ENCODE measurements at regions not wholly inside any gene's neighbourhood (a gene's known extent, or its start where the extent isn't known, plus 50 kb on each side); places are given as distances from the start of the nearest gene placed in this dataset.

DNA sequence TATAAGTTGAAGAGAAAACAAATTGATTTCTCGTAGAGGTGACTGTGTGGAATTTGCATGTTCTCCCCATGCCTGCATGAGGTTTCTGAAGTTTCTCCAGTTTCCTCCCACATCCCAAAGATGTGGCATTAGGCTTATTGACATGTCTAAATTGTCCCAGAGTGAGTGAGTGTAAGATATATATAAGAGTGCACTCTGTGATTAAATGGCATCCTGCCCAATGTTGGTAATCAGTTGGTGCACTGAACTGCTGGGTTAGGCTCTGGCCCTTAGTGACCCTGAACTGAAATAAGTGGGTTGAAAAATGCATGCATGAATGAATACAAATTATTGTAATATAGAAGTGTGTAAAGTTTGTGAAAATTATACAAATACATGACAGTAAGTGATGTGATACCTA lies 1106.5 kb downstream of the TECRL start:
- intact Hi-C loops (cut with DNase I), result no loop called here
- TF ChIP-seq CTCF (IDR thresholded peaks at IDR 0.05) (no peak), POLR2A (IDR thresholded peaks at IDR 0.05) (no peak), POLR2AphosphoS5 (IDR thresholded peaks at IDR 0.05) (no peak)
- Histone ChIP-seq H3K27me3 (replicated peaks; ENCODE audit: insufficient read depth) (no peaks in the 10 kb centered on the region), H3K4me1 (replicated peaks) (no peaks in the 10 kb centered on the region), H3K4me3 (no peak overlapping the region), H3K27ac (no peak overlapping the region), H3K36me3 (no peaks in the 10 kb centered on the region), H3K9me3 (no peaks in the 10 kb centered on the region)
- no peak for DNase-seq (ENCODE audit: low spot score)
- WGBS, result 90% methylated on average over 1 of the region's 1 CpG

DNA sequence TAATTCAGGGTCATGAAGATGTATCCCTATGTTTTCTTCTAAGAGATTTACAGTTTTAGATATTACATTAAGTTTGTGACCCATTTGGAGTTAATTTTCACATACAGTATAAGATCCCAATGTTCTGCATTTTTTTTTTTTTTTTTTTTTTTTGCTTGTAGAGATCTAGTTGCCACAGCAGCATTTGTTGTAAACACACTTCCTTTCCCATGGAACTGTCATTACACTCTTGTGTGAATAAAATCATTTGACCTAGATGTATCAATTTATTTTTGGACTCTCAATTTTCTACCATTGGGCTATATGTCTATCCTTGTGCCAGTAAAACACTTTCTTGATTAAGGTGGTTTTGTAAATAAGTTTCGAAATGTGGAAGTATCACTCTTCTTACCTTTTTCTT lies 1107.2 kb downstream of the TECRL start:
- WGBS, result 90% methylated on average over 1 of the region's 1 CpG
- Histone ChIP-seq H3K4me3 (no peak overlapping the region), H3K36me3 (no peaks in the 10 kb centered on the region), H3K4me1 (replicated peaks) (no peaks in the 10 kb centered on the region), H3K9me3 (no peaks in the 10 kb centered on the region), H3K27ac (no peak overlapping the region), H3K27me3 (replicated peaks; ENCODE audit: insufficient read depth) (no peaks in the 10 kb centered on the region)
- DNase-seq (ENCODE audit: low spot score), result no peak
- TF ChIP-seq CTCF (IDR thresholded peaks at IDR 0.05) (no peak), POLR2A (IDR thresholded peaks at IDR 0.05) (no peak), POLR2AphosphoS5 (IDR thresholded peaks at IDR 0.05) (no peak)
- intact Hi-C loops (cut with DNase I), result no loop called here

DNA sequence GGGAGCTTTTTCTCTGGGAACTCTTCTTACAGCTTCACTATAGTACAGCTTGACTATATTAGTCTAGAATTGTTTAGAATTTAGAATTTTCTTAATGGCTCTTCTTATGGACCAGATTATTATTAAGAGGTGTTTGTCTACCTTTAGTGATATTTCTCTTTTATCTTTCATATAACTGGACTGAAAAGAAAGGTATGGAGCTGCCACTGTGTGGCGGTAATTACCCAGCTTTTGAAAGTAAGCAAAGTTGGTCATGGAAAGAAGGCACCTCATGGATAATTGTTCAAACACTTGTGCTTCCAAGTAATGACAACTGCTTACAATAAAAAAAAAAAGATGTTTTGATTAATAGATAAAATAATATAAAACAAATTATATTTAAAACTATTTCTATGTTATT lies 1112.5 kb downstream of the TECRL start:
- DNase-seq (ENCODE audit: low spot score), result no peak

DNA sequence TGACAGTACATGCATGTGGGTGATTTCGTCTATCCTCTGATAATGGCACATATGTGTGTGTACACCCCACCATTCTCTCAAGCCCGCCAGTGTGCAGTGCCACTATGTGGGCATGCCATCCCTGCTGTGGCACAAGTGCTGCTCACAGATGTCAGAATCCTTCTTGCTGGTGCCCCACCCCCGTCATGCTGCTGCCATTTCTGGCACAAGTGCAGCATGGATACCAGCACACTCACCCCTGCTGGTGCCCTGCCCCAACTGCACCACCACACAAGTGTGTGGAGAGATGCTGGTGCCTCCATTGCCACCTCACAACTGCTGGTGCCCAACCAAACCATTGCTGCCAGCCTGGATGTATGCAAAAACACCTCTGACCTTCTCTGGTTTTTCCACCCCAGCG lies 1133.8 kb downstream of the TECRL start:
- Histone ChIP-seq H3K9me3 (no peaks in the 10 kb centered on the region), H3K27me3 (replicated peaks; ENCODE audit: insufficient read depth) (no peaks in the 10 kb centered on the region), H3K27ac (no peak overlapping the region), H3K4me1 (replicated peaks) (no peaks in the 10 kb centered on the region), H3K36me3 (no peaks in the 10 kb centered on the region), H3K4me3 (no peak overlapping the region)
- no peak for DNase-seq (ENCODE audit: low spot score)
- intact Hi-C loops (cut with DNase I), result no loop called here
- TF ChIP-seq POLR2AphosphoS5 (IDR thresholded peaks at IDR 0.05), result no peak
- TF ChIP-seq CTCF (IDR thresholded peaks at IDR 0.05), result no peak
- TF ChIP-seq POLR2A (IDR thresholded peaks at IDR 0.05), result no peak
- 94% methylated on average over 4 of the region's 4 CpGs for WGBS

More for the DNA sequence above, 1112.5 kb downstream of the TECRL start:
- Histone ChIP-seq H3K9me3 (no peaks in the 10 kb centered on the region), H3K27ac (no peak overlapping the region), H3K27me3 (replicated peaks; ENCODE audit: insufficient read depth) (no peaks in the 10 kb centered on the region), H3K4me3 (no peak overlapping the region), H3K36me3 (no peaks in the 10 kb centered on the region), H3K4me1 (replicated peaks) (no peaks in the 10 kb centered on the region)
- 36% methylated on average over 1 of the region's 1 CpG for WGBS
- intact Hi-C loops (cut with DNase I), result no loop called here
- no peak for TF ChIP-seq POLR2AphosphoS5 (IDR thresholded peaks at IDR 0.05)
- no peak for TF ChIP-seq POLR2A (IDR thresholded peaks at IDR 0.05)
- TF ChIP-seq CTCF (IDR thresholded peaks at IDR 0.05), result no peak

DNA sequence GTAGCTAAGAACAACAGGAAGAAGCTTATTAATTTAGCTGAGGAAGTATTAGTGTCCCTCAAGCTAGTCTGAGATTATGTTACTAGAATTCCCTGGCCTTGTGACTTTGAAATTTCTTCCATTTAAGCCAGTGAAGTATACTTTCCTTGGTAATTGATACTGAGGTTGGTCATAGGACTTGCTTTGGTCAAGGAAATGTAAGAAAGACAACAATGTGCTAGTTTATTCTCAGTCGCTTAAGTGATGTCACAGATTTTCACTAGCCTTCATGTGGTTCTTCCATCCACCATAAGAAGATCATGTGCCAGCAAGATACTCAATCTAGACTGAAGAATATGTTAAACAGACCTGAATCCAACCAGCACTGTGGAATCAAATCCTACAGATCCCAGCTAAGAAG lies 1140.1 kb downstream of the TECRL start:
- WGBS, result 100% methylated on average over 1 of the region's 1 CpG

More for the DNA sequence above, 1140.1 kb downstream of the TECRL start:
- Histone ChIP-seq H3K36me3 (no peaks in the 10 kb centered on the region), H3K4me3 (no peak overlapping the region), H3K4me1 (replicated peaks) (no peaks in the 10 kb centered on the region), H3K27ac (no peak overlapping the region), H3K27me3 (replicated peaks; ENCODE audit: insufficient read depth) (no peaks in the 10 kb centered on the region), H3K9me3 (no peaks in the 10 kb centered on the region)
- TF ChIP-seq POLR2A (IDR thresholded peaks at IDR 0.05) (no peak), CTCF (IDR thresholded peaks at IDR 0.05) (no peak), POLR2AphosphoS5 (IDR thresholded peaks at IDR 0.05) (no peak)
- intact Hi-C loops (cut with DNase I), result no loop called here
- no peak for DNase-seq (ENCODE audit: low spot score)

Measured in prostate gland (tissue), 2 donors.